PFSK-1 (cell line): ENCODE measurements at regions not wholly inside any gene's neighbourhood (a gene's known extent, or its start where the extent isn't known, plus 50 kb on each side); places are given as distances from the start of the nearest gene placed in this dataset.

Experiments used
- SIN3A ChIP-seq: IDR thresholded peaks from 2 replicates; pipeline ENCODE4 v1.6.1; 2012; ENCODE audit warnings: mild to moderate bottlenecking, low read length, moderate library complexity, borderline replicate concordance; ENCODE audit not compliant: insufficient read depth
- TAF1 ChIP-seq: IDR thresholded peaks from 2 replicates; pipeline ENCODE4 v1.6.1; 2012; ENCODE audit warnings: low read length, control low read depth, borderline replicate concordance; ENCODE audit not compliant: insufficient read depth
- TF ChIP-seq, protein P1 (sequence below), 2 experiments: IDR thresholded peaks; 2 replicates each; pipeline versions ENCODE4 v1.6.1 to v1.8.0; 2011 to 2012; ENCODE audit warnings: low read depth in 2 of 2, low read length in 2 of 2, control low read depth in 1 of 2, inconsistent platforms in 1 of 2, mild to moderate bottlenecking in 1 of 2, moderate library complexity in 1 of 2; ENCODE audit not compliant: insufficient read depth in 1 of 2

DNA sequence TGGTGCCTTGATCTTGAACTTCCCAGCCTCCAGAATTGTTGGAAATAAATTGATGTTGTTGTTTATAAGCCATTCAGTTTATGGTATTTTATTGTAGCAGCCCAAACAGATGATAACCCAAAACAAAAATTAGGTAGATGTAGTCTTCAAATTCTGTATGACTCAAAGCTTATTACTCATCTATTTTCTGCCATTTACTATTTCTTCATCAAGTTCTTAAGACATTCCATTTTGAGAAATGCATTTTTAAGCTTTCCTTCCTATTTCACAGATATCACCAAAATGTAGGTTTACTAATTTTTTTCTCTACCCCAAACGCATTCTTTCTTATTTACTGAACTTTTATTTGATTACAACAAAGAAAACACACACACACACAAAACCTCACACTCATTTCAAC is 148.2 kb downstream of the RND3 start:
- TF ChIP-seq, protein P1, sequence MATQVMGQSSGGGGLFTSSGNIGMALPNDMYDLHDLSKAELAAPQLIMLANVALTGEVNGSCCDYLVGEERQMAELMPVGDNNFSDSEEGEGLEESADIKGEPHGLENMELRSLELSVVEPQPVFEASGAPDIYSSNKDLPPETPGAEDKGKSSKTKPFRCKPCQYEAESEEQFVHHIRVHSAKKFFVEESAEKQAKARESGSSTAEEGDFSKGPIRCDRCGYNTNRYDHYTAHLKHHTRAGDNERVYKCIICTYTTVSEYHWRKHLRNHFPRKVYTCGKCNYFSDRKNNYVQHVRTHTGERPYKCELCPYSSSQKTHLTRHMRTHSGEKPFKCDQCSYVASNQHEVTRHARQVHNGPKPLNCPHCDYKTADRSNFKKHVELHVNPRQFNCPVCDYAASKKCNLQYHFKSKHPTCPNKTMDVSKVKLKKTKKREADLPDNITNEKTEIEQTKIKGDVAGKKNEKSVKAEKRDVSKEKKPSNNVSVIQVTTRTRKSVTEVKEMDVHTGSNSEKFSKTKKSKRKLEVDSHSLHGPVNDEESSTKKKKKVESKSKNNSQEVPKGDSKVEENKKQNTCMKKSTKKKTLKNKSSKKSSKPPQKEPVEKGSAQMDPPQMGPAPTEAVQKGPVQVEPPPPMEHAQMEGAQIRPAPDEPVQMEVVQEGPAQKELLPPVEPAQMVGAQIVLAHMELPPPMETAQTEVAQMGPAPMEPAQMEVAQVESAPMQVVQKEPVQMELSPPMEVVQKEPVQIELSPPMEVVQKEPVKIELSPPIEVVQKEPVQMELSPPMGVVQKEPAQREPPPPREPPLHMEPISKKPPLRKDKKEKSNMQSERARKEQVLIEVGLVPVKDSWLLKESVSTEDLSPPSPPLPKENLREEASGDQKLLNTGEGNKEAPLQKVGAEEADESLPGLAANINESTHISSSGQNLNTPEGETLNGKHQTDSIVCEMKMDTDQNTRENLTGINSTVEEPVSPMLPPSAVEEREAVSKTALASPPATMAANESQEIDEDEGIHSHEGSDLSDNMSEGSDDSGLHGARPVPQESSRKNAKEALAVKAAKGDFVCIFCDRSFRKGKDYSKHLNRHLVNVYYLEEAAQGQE (IDR thresholded peaks at IDR 0.05; ENCODE audit: insufficient read depth in 1 of 2, low read depth in 2 of 2, low read length in 2 of 2): no peak
- no peak for TF ChIP-seq TAF1
- no peak for TF ChIP-seq SIN3A
